ENCODE measurements at regions not wholly inside any gene's neighbourhood (a gene's known extent, or its start where the extent isn't known, plus 50 kb on each side); places are given as distances from the start of the nearest gene placed in this dataset.

- H3K36me3 ChIP-seq = no peaks in the 10 kb centered on the region
- no peaks in the 10 kb centered on the region for H3K27me3 ChIP-seq (replicated peaks in 1 of 7)
- no peaks in the 10 kb centered on the region for H3K9me3 ChIP-seq
- WGBS, 5 donors = 15 to 40% (median 27%) methylated on average over 1 of the region's 1 CpG
- no peaks in the 10 kb centered on the region for H3K4me1 ChIP-seq
- no peak for DNase-seq
- H3K27ac ChIP-seq = no peak overlapping the region
- H3K4me3 ChIP-seq = no peak overlapping the region
- TF ChIP-seq POLR2AphosphoS5 (IDR thresholded peaks at IDR 0.05) (no peak), POLR2A (IDR thresholded peaks at IDR 0.05) (no peak), CTCF (IDR thresholded peaks at IDR 0.05 in 8 of 11, conservative IDR thresholded peaks at IDR 0.05 in 3 of 11) (no peak)
- intact Hi-C loops (cut with DNase I; ENCODE audit: low total_unique reads) = no loop called here
These were observed 204.7 kb upstream of the GAP43 start for GRCh38 chr3:115418583-115418982.

- H3K9me3 ChIP-seq = no peaks in the 10 kb centered on the region
- TF ChIP-seq CTCF (IDR thresholded peaks at IDR 0.05 in 8 of 11, conservative IDR thresholded peaks at IDR 0.05 in 3 of 11) (no peak), POLR2AphosphoS5 (IDR thresholded peaks at IDR 0.05) (no peak), POLR2A (IDR thresholded peaks at IDR 0.05) (no peak)
- intact Hi-C loops (cut with DNase I; ENCODE audit: low total_unique reads) = no loop called here
- 70 to 92% (median 80%) methylated on average over 1 of the region's 1 CpG for WGBS, 5 donors
- no peaks in the 10 kb centered on the region for H3K27me3 ChIP-seq (replicated peaks in 1 of 7)
- no peaks in the 10 kb centered on the region for H3K4me1 ChIP-seq
- no peaks in the 10 kb centered on the region for H3K36me3 ChIP-seq
- DNase-seq = no peak
- no peak overlapping the region for H3K4me3 ChIP-seq
- no peak overlapping the region for H3K27ac ChIP-seq
These were observed 203.2 kb upstream of the GAP43 start for GRCh38 chr3:115420086-115420485.

GRCh38 chr3:115423170-115423569 lies 200.1 kb upstream of the GAP43 start:
- no peak overlapping the region for H3K4me3 ChIP-seq
- no peaks in the 10 kb centered on the region for H3K4me1 ChIP-seq
- DNase-seq = no peak
- H3K36me3 ChIP-seq = no peaks in the 10 kb centered on the region
- H3K27me3 ChIP-seq (replicated peaks in 1 of 7) = no peaks in the 10 kb centered on the region
- no peak overlapping the region for H3K27ac ChIP-seq
- no peak for TF ChIP-seq POLR2AphosphoS5 (IDR thresholded peaks at IDR 0.05)
- intact Hi-C loops (cut with DNase I; ENCODE audit: low total_unique reads) = no loop called here
- WGBS, 5 donors = 68 to 88% (median 79%) methylated on average over 1 of the region's 1 CpG
- no peaks in the 10 kb centered on the region for H3K9me3 ChIP-seq

- intact Hi-C loops (cut with DNase I; ENCODE audit: low total_unique reads) = no loop called here
- TF ChIP-seq POLR2A (IDR thresholded peaks at IDR 0.05) (no peak), POLR2AphosphoS5 (IDR thresholded peaks at IDR 0.05) (no peak), CTCF (IDR thresholded peaks at IDR 0.05 in 8 of 11, conservative IDR thresholded peaks at IDR 0.05 in 3 of 11) (no peak)
- Histone ChIP-seq H3K27ac (no peak overlapping the region), H3K4me1 (no peaks in the 10 kb centered on the region), H3K36me3 (no peaks in the 10 kb centered on the region), H3K4me3 (no peak overlapping the region), H3K27me3 (replicated peaks in 1 of 7) (no peaks in the 10 kb centered on the region), H3K9me3 (peaks cover 0 to 4% (median 0%) of the 10 kb centered on the region in 8 donors)
- 56 to 72% (median 68%) methylated on average over 5 of the region's 5 CpGs for WGBS, 5 donors
- no peak for DNase-seq
These were observed 194.5 kb upstream of the GAP43 start for GRCh38 chr3:115428841-115429240.

GRCh38 chr3:115436767-115437301 lies 186.5 kb upstream of the GAP43 start:
- intact Hi-C loops (cut with DNase I; ENCODE audit: low total_unique reads) = no loop called here
- Histone ChIP-seq H3K9me3 (no peaks in the 10 kb centered on the region), H3K27me3 (replicated peaks in 1 of 7) (no peaks in the 10 kb centered on the region), H3K36me3 (no peaks in the 10 kb centered on the region), H3K4me1 (no peaks in the 10 kb centered on the region), H3K27ac (no peak overlapping the region), H3K4me3 (no peak overlapping the region)
- no peak for DNase-seq
- TF ChIP-seq CTCF (IDR thresholded peaks at IDR 0.05 in 8 of 11, conservative IDR thresholded peaks at IDR 0.05 in 3 of 11) (no peak), POLR2A (IDR thresholded peaks at IDR 0.05) (no peak), POLR2AphosphoS5 (IDR thresholded peaks at IDR 0.05) (no peak)
- 52 to 62% (median 57%) methylated on average over 5 of the region's 5 CpGs for WGBS, 5 donors

All from spleen (tissue), 11 donors.